Stomach smooth muscle (tissue), 2 donors: ENCODE measurements at regions not wholly inside any gene's neighbourhood (a gene's known extent, or its start where the extent isn't known, plus 50 kb on each side); places are given as distances from the start of the nearest gene placed in this dataset.

Source experiments
- H3K27ac ChIP-seq: one replicate; pipeline ENCODE4 v1.7.0; 2013; ENCODE audit warnings: mild to moderate bottlenecking, low read length, inconsistent platforms
- H3K27me3 ChIP-seq, 2 donors: one replicate each; pipeline ENCODE4 v1.7.0; 2013; ENCODE audit warnings: low read length in 2 of 2; ENCODE audit not compliant: insufficient read depth in 2 of 2, control insufficient read depth in 1 of 2
- H3K36me3 ChIP-seq, 2 donors: one replicate each; pipeline ENCODE4 v1.7.0; 2013; ENCODE audit warnings: low read length in 2 of 2; ENCODE audit not compliant: control insufficient read depth in 2 of 2, insufficient read depth in 2 of 2
- H3K4me1 ChIP-seq: one replicate; pipeline ENCODE4 v1.7.0; 2013; ENCODE audit warnings: low read length; ENCODE audit not compliant: control insufficient read depth, insufficient read depth
- H3K4me3 ChIP-seq, 2 donors: one replicate each; pipeline ENCODE4 v1.7.0; 2013; ENCODE audit warnings: low read length in 2 of 2
- H3K9ac ChIP-seq, 2 donors: one replicate each; pipeline ENCODE4 v1.7.0; 2013; ENCODE audit warnings: low read length in 2 of 2, mild to moderate bottlenecking in 1 of 2
- H3K9me3 ChIP-seq, 2 donors: one replicate each; pipeline ENCODE4 v1.7.0; 2013; ENCODE audit warnings: low read length in 2 of 2; ENCODE audit not compliant: control insufficient read depth in 2 of 2
- donor health status: healthy.
- donor health status: Pancreatic carcinoma.

GRCh38 chr10:4637657-4638056 lies 188.3 kb upstream of the AKR1E2 start:
- Histone ChIP-seq H3K9ac (no peak overlapping the region), H3K9me3 (no peaks in the 10 kb centered on the region), H3K27me3 (no peaks in the 10 kb centered on the region), H3K36me3 (no peaks in the 10 kb centered on the region), H3K27ac (no peak overlapping the region), H3K4me1 (no peaks in the 10 kb centered on the region), H3K4me3 (no peak overlapping the region)

- Histone ChIP-seq H3K4me1 (no peaks in the 10 kb centered on the region), H3K4me3 (no peak overlapping the region), H3K9me3 (no peaks in the 10 kb centered on the region), H3K9ac (no peak overlapping the region), H3K36me3 (no peaks in the 10 kb centered on the region), H3K27ac (no peak overlapping the region), H3K27me3 (no peaks in the 10 kb centered on the region)
Measured at GRCh38 chr10:4635883-4636282, 190.1 kb upstream of the AKR1E2 start.

- no peak overlapping the region for H3K9ac ChIP-seq
Measured at GRCh38 chr10:4635388-4635787, 190.6 kb upstream of the AKR1E2 start.

GRCh38 chr10:4633776-4634175 lies 192.2 kb upstream of the AKR1E2 start:
- H3K9ac ChIP-seq, result no peak overlapping the region
- no peak overlapping the region for H3K4me3 ChIP-seq
- H3K4me1 ChIP-seq, result no peaks in the 10 kb centered on the region
- no peaks in the 10 kb centered on the region for H3K36me3 ChIP-seq
- H3K27ac ChIP-seq, result no peak overlapping the region
- no peaks in the 10 kb centered on the region for H3K9me3 ChIP-seq
- H3K27me3 ChIP-seq, result no peaks in the 10 kb centered on the region

More at GRCh38 chr10:4635388-4635787, 190.6 kb upstream of the AKR1E2 start:
- peak overlapping the region in 1 of 2 donors; percentile 23 for H3K4me3 ChIP-seq
- no peaks in the 10 kb centered on the region for H3K4me1 ChIP-seq
- no peaks in the 10 kb centered on the region for H3K27me3 ChIP-seq
- no peaks in the 10 kb centered on the region for H3K36me3 ChIP-seq
- no peak overlapping the region for H3K27ac ChIP-seq
- H3K9me3 ChIP-seq, result no peaks in the 10 kb centered on the region

- H3K36me3 ChIP-seq, result no peaks in the 10 kb centered on the region
- no peak overlapping the region for H3K4me3 ChIP-seq
- H3K9ac ChIP-seq, result no peak overlapping the region
- no peak overlapping the region for H3K27ac ChIP-seq
- peaks cover 0 to 3% of the 10 kb centered on the region in 2 donors for H3K9me3 ChIP-seq
- H3K4me1 ChIP-seq, result no peaks in the 10 kb centered on the region
- H3K27me3 ChIP-seq, result no peaks in the 10 kb centered on the region
Measured at GRCh38 chr10:4633186-4633585, 192.8 kb upstream of the AKR1E2 start.

- peaks cover 0 to 4% of the 10 kb centered on the region in 2 donors for H3K9me3 ChIP-seq
- no peak overlapping the region for H3K9ac ChIP-seq
- no peaks in the 10 kb centered on the region for H3K36me3 ChIP-seq
- H3K27ac ChIP-seq, result no peak overlapping the region
- H3K4me3 ChIP-seq, result no peak overlapping the region
- no peaks in the 10 kb centered on the region for H3K4me1 ChIP-seq
- no peaks in the 10 kb centered on the region for H3K27me3 ChIP-seq
Measured at GRCh38 chr10:4632757-4633156, 193.2 kb upstream of the AKR1E2 start.

- peaks cover 4% of the 10 kb centered on the region in 2 donors for H3K9me3 ChIP-seq
- no peaks in the 10 kb centered on the region for H3K4me1 ChIP-seq
- H3K36me3 ChIP-seq, result no peaks in the 10 kb centered on the region
- no peak overlapping the region for H3K4me3 ChIP-seq
- H3K27ac ChIP-seq, result no peak overlapping the region
- H3K27me3 ChIP-seq, result no peaks in the 10 kb centered on the region
- H3K9ac ChIP-seq, result no peak overlapping the region
Measured at GRCh38 chr10:4626919-4627318, 199.1 kb upstream of the AKR1E2 start.

GRCh38 chr10:4623757-4624420 lies 202.1 kb upstream of the AKR1E2 start:
- Histone ChIP-seq H3K27ac (no peak overlapping the region), H3K36me3 (no peaks in the 10 kb centered on the region), H3K4me3 (no peak overlapping the region), H3K9me3 (peaks cover 4% of the 10 kb centered on the region in 2 donors), H3K9ac (no peak overlapping the region), H3K27me3 (no peaks in the 10 kb centered on the region), H3K4me1 (no peaks in the 10 kb centered on the region)

- Histone ChIP-seq H3K9me3 (peaks cover 2 to 4% of the 10 kb centered on the region in 2 donors), H3K36me3 (no peaks in the 10 kb centered on the region), H3K4me1 (no peaks in the 10 kb centered on the region), H3K9ac (no peak overlapping the region), H3K27ac (no peak overlapping the region), H3K4me3 (no peak overlapping the region), H3K27me3 (no peaks in the 10 kb centered on the region)
Measured at GRCh38 chr10:4623200-4623599, 202.8 kb upstream of the AKR1E2 start.

- Histone ChIP-seq H3K9ac (no peak overlapping the region), H3K4me1 (no peaks in the 10 kb centered on the region), H3K27me3 (no peaks in the 10 kb centered on the region), H3K4me3 (no peak overlapping the region), H3K36me3 (no peaks in the 10 kb centered on the region), H3K9me3 (peaks cover 0 to 4% of the 10 kb centered on the region in 2 donors), H3K27ac (no peak overlapping the region)
Measured at GRCh38 chr10:4622384-4622783, 203.6 kb upstream of the AKR1E2 start.

- Histone ChIP-seq H3K9ac (no peak overlapping the region), H3K27me3 (no peaks in the 10 kb centered on the region), H3K4me3 (no peak overlapping the region)
Measured at GRCh38 chr10:4617589-4617988, 208.4 kb upstream of the AKR1E2 start.

More at GRCh38 chr10:4617589-4617988, 208.4 kb upstream of the AKR1E2 start:
- H3K27ac ChIP-seq, result no peak overlapping the region
- no peaks in the 10 kb centered on the region for H3K36me3 ChIP-seq
- H3K4me1 ChIP-seq, result no peaks in the 10 kb centered on the region
- peaks cover 0 to 9% of the 10 kb centered on the region in 2 donors for H3K9me3 ChIP-seq
